ENCODE measurements at regions not wholly inside any gene's neighbourhood (a gene's known extent, or its start where the extent isn't known, plus 50 kb on each side); places are given as distances from the start of the nearest gene placed in this dataset.

- Histone ChIP-seq H3K36me3 (ENCODE audit: low read length) (no peaks in the 10 kb centered on the region), H3K27ac (ENCODE audit: low read depth, low read length) (no peak overlapping the region), H3K9me2 (replicated peaks; ENCODE audit: insufficient read depth, low read length) (no peaks in the 10 kb centered on the region), H3K27me3 (ENCODE audit: low read length) (no peaks in the 10 kb centered on the region), H3F3A (ENCODE audit: insufficient read depth) (no peaks in the 10 kb centered on the region), H3K79me2 (ENCODE audit: insufficient read depth, low read length) (no peaks in the 10 kb centered on the region), H3K4me2 (ENCODE audit: low read depth, low read length, poor library complexity, severe bottlenecking) (no peak overlapping the region), H3K4me3 (ENCODE audit: insufficient read depth, low read length, poor library complexity, severe bottlenecking) (no peak overlapping the region), H2AFZ (ENCODE audit: low read depth, low read length, severe bottlenecking) (no peak overlapping the region), H3K9me3 (ENCODE audit: insufficient read depth, low read length) (no peaks in the 10 kb centered on the region), H3K9ac (ENCODE audit: low read length) (no peak overlapping the region), H4K20me1 (ENCODE audit: low read depth, low read length) (no peaks in the 10 kb centered on the region)
- TF ChIP-seq EZH2phosphoT487 (conservative IDR thresholded peaks at IDR 0.05; ENCODE audit: low read length) (no peak), CTCF (IDR thresholded peaks at IDR 0.05; ENCODE audit: insufficient read depth, low read length, poor library complexity, severe bottlenecking) (no peak)
Observed at GRCh38 chr6:126100386-126100785, 114.0 kb downstream of the TRMT11 start.

- Histone ChIP-seq H3K27me3 (ENCODE audit: low read length) (no peaks in the 10 kb centered on the region), H4K20me1 (ENCODE audit: low read depth, low read length) (no peaks in the 10 kb centered on the region)
- TF ChIP-seq CTCF (IDR thresholded peaks at IDR 0.05; ENCODE audit: insufficient read depth, low read length, poor library complexity, severe bottlenecking) (no peak), EZH2phosphoT487 (conservative IDR thresholded peaks at IDR 0.05; ENCODE audit: low read length) (no peak)
Observed at GRCh38 chr6:126102358-126102757, 116.0 kb downstream of the TRMT11 start.

GRCh38 chr6:126103993-126104392 lies 117.7 kb downstream of the TRMT11 start:
- H3K36me3 ChIP-seq (ENCODE audit: low read length): no peaks in the 10 kb centered on the region
- TF ChIP-seq EZH2phosphoT487 (conservative IDR thresholded peaks at IDR 0.05; ENCODE audit: low read length) (no peak), CTCF (IDR thresholded peaks at IDR 0.05; ENCODE audit: insufficient read depth, low read length, poor library complexity, severe bottlenecking) (no peak)
- no peak overlapping the region for H3K4me3 ChIP-seq (ENCODE audit: insufficient read depth, low read length, poor library complexity, severe bottlenecking)
- H3K27me3 ChIP-seq (ENCODE audit: low read length): no peaks in the 10 kb centered on the region
- no peaks in the 10 kb centered on the region for H3F3A ChIP-seq (ENCODE audit: insufficient read depth)
- H3K9me3 ChIP-seq (ENCODE audit: insufficient read depth, low read length): no peaks in the 10 kb centered on the region
- H3K9ac ChIP-seq (ENCODE audit: low read length): no peak overlapping the region
- H3K79me2 ChIP-seq (ENCODE audit: insufficient read depth, low read length): no peaks in the 10 kb centered on the region
- H3K27ac ChIP-seq (ENCODE audit: low read depth, low read length): no peak overlapping the region
- no peak overlapping the region for H3K4me2 ChIP-seq (ENCODE audit: low read depth, low read length, poor library complexity, severe bottlenecking)
- H3K9me2 ChIP-seq (replicated peaks; ENCODE audit: insufficient read depth, low read length): no peaks in the 10 kb centered on the region
- H2AFZ ChIP-seq (ENCODE audit: low read depth, low read length, severe bottlenecking): no peak overlapping the region
- no peaks in the 10 kb centered on the region for H4K20me1 ChIP-seq (ENCODE audit: low read depth, low read length)

More at GRCh38 chr6:126102358-126102757, 116.0 kb downstream of the TRMT11 start:
- Histone ChIP-seq H2AFZ (ENCODE audit: low read depth, low read length, severe bottlenecking) (no peak overlapping the region), H3K9me3 (ENCODE audit: insufficient read depth, low read length) (no peaks in the 10 kb centered on the region), H3K4me2 (ENCODE audit: low read depth, low read length, poor library complexity, severe bottlenecking) (no peak overlapping the region), H3K9ac (ENCODE audit: low read length) (no peak overlapping the region), H3K79me2 (ENCODE audit: insufficient read depth, low read length) (no peaks in the 10 kb centered on the region), H3K4me3 (ENCODE audit: insufficient read depth, low read length, poor library complexity, severe bottlenecking) (no peak overlapping the region), H3K27ac (ENCODE audit: low read depth, low read length) (no peak overlapping the region), H3K36me3 (ENCODE audit: low read length) (no peaks in the 10 kb centered on the region), H3K9me2 (replicated peaks; ENCODE audit: insufficient read depth, low read length) (no peaks in the 10 kb centered on the region), H3F3A (ENCODE audit: insufficient read depth) (no peaks in the 10 kb centered on the region)
